Effector memory CD8-positive, alpha-beta T cell (primary cell): ENCODE measurements at regions not wholly inside any gene's neighbourhood (a gene's known extent, or its start where the extent isn't known, plus 50 kb on each side); places are given as distances from the start of the nearest gene placed in this dataset.
"Not testable (repeated sequence)": the region's sequence is repeated elsewhere in the genome, so short reads cannot be mapped to it uniquely, and the experiment has no call there.

Source experiments
- ATAC-seq: fragments of 150-1000 bp; cut with Tn5 transposase; replicated peaks from 2 replicates; pipeline ENCODE4 v1.10.0; 2021; ENCODE audit warnings: mild to moderate bottlenecking, moderate library complexity
- DNase-seq, 3 experiments: peaks; one replicate each; pipeline ENCODE4 v3.0.0; 2021
- H3K27ac Mint-ChIP-seq, 2 donors: one replicate each; pipeline ENCODE4 v1.8.0; 2022; ENCODE audit warnings: mild to moderate bottlenecking in 2 of 2, mixed read lengths in 2 of 2, moderate library complexity in 2 of 2
- H3K27me3 Mint-ChIP-seq, 2 donors: one replicate each; pipeline ENCODE4 v1.8.0; 2022; ENCODE audit warnings: mixed read lengths in 2 of 2
- H3K36me3 Mint-ChIP-seq: one replicate; pipeline ENCODE4 v1.8.0; 2022; ENCODE audit warnings: mild to moderate bottlenecking, moderate library complexity, mixed read lengths; ENCODE audit not compliant: insufficient read depth
- H3K4me1 Mint-ChIP-seq, 2 donors: one replicate each; pipeline ENCODE4 v1.8.0; 2022; ENCODE audit warnings: low read depth in 2 of 2, mixed read lengths in 2 of 2
- H3K4me3 Mint-ChIP-seq, 2 donors: one replicate each; pipeline ENCODE4 v1.8.0; 2022; ENCODE audit warnings: mild to moderate bottlenecking in 2 of 2, mixed read lengths in 2 of 2, moderate library complexity in 2 of 2
- H3K9me3 Mint-ChIP-seq, 2 donors: one replicate each; pipeline ENCODE4 v1.8.0; 2022; ENCODE audit warnings: mixed read lengths in 2 of 2

DNA sequence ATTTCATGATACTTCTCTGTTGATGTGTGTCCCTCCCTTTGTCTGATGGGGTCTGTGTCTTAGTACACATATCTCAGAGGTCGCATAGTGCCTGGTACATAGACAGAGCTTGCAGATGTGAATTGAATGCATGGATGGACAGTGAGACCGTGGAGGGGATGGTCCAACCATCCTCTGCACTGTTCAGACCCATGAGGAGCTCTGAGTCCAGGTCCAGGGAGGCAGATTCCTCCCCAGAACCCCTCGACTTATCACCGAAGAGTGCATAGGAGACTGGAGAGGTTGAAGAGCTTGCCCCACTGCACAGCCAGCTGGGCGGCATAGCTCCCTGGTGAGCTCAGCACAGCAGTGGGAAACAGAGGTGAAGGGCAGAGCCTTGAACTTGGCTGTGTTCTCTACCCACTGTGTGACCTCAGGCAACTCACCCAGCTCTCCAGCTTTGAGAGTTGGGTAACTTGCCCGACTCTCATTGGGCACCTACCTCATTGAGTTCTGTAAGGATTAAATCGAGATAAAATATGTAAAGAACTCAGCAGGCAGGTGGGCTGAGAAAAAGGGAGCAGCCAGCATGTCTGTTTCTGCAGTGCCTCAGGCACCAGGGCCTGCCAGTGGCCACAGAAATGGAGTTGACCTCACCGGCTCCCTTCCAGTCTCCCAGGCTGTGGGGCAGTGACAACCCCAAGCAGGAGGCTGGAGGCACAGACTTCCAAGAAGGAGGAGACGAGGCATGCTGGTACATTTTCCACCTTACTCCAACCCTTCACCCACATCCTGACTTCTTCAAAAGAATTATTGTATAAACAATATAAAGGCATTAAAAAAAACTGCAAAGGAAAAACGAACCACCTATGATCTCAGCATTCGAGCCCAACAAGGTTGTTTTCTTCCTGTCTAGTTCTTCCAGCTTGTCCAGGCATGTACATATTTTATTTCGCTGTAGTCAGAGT lies 54.1 kb upstream of the TFRC start:
- ATAC-seq = no peak
- peaks cover 0 to 2% of the 10 kb centered on the region in 2 donors for H3K4me1 Mint-ChIP-seq
- H3K9me3 Mint-ChIP-seq = no peaks in the 10 kb centered on the region
- no peaks in the 10 kb centered on the region for H3K36me3 Mint-ChIP-seq
- H3K4me3 Mint-ChIP-seq = no peak overlapping the region
- H3K27me3 Mint-ChIP-seq = no peaks in the 10 kb centered on the region
- H3K27ac Mint-ChIP-seq = no peak overlapping the region
- no peak for DNase-seq

GRCh38 chr3:196134691-196135090 lies 52.8 kb upstream of the TFRC start:
- Mint-ChIP-seq H3K4me1 (peaks cover 0 to 4% of the 10 kb centered on the region in 2 donors), H3K36me3 (no peaks in the 10 kb centered on the region), H3K4me3 (no peak overlapping the region), H3K9me3 (no peaks in the 10 kb centered on the region), H3K27me3 (no peaks in the 10 kb centered on the region), H3K27ac (no peak overlapping the region)
- no peak for DNase-seq
- no peak for ATAC-seq

DNA sequence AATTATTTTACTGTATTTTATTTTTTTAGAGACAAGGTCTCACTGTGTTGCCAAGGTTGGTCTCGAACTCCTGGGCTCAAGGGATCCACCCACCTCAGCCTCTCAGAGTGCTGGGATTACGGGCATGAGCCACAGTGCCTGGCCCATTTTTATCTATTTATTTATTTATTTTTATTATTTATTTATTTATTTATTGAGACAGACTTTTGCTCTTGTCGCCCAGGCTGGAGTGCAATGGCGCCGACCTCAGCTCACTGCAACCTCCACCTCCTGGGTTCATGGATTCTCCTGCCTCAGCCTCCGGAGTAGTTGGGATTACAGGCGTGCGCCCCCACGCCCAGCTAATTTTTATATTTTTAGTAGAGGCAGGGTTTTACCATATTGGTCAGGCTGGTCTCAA lies 52.0 kb upstream of the TFRC start:
- H3K4me1 Mint-ChIP-seq, H3K36me3 Mint-ChIP-seq, H3K4me3 Mint-ChIP-seq, H3K27ac Mint-ChIP-seq, H3K9me3 Mint-ChIP-seq, ATAC-seq, H3K27me3 Mint-ChIP-seq, DNase-seq: not testable (repeated sequence)

- Mint-ChIP-seq H3K27ac (no peak overlapping the region), H3K9me3 (no peaks in the 10 kb centered on the region), H3K27me3 (no peaks in the 10 kb centered on the region), H3K4me3 (no peak overlapping the region), H3K36me3 (no peaks in the 10 kb centered on the region), H3K4me1 (peaks cover 17 to 19% of the 10 kb centered on the region in 2 donors)
- ATAC-seq = no peak
- no peak for DNase-seq
These were observed 50.0 kb upstream of the TFRC start for GRCh38 chr3:196131921-196132320.
